ENCODE measurements at regions not wholly inside any gene's neighbourhood (a gene's known extent, or its start where the extent isn't known, plus 50 kb on each side); places are given as distances from the start of the nearest gene placed in this dataset.
A peak's percentile ranks its signal among the peaks of the same experiment; 100 is the strongest.

DNA sequence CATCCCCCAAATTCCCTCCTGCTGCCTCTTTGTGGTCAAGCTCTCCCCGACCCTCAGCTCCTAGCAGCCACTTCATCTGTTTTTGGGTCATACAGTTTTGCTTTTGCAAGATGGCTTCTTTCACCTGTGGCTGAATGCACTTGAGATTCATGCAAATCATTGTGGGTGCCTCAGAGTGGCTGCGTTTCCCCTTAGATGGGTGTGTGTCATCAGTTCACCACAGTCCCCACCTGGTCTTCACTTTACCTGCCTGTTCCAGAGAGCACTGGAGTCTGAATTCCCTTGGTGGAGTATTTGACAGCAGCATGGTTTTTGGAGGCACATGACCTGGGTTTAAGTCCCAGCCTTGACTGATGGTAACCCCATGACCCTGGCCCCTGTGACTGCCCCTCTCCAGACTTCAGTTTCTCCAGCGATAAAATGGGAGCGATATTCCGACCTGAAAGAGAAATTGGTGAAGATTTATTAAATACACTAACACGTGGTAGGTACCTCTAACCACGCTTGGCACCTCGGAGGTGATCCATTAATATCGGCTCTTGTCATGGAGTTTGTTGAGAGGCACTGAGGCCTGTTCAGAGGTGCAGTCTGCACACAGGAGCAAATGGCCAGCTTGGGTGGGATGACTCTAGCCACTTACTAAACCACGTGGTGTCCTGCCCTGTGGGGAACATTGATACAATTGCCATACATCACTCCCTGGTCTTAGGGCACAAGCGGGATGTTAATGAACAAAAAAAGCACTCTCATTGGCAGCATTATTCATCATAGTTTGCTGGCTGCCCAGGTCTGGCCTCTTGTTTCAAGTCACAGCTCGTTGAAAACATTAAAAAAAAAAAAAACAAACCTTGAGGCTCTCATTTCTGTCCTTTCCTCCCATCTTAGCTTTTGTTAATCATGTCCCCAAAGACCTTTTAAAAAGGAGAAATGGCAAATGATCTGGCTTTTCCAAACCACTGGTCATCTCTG is 167.2 kb upstream of the KCNG1 start:
- Histone ChIP-seq H3K4me3 (no peak overlapping the region), H3K4me1 (no peaks in the 10 kb centered on the region), H3K9ac (no peak overlapping the region), H3F3A (ENCODE audit: low read depth) (no peaks in the 10 kb centered on the region), H2AFZ (replicated peaks) (no peak overlapping the region), H3K36me3 (no peaks in the 10 kb centered on the region), H4K20me1 (ENCODE audit: low read depth) (no peaks in the 10 kb centered on the region), H3K4me2 (no peak overlapping the region), H3K9me3 (ENCODE audit: low read depth) (no peaks in the 10 kb centered on the region), H3K79me2 (ENCODE audit: low read depth) (no peaks in the 10 kb centered on the region), H3K27ac (no peak overlapping the region), H3K27me3 (no peaks in the 10 kb centered on the region)
- Mint-ChIP-seq H3K4me1 (peaks cover 29% of the 10 kb centered on the region), H3K9me3 (no peaks in the 10 kb centered on the region), H3K27me3 (ENCODE audit: insufficient read depth, low read depth) (peaks cover 12% of the 10 kb centered on the region), H3K4me3 (no peak overlapping the region), H3K27ac (peak overlapping the region; percentile 62), H3K36me3 (no peaks in the 10 kb centered on the region)
- DNase-seq (ENCODE audit: low spot score) = no peak
- TF ChIP-seq, protein P1, sequence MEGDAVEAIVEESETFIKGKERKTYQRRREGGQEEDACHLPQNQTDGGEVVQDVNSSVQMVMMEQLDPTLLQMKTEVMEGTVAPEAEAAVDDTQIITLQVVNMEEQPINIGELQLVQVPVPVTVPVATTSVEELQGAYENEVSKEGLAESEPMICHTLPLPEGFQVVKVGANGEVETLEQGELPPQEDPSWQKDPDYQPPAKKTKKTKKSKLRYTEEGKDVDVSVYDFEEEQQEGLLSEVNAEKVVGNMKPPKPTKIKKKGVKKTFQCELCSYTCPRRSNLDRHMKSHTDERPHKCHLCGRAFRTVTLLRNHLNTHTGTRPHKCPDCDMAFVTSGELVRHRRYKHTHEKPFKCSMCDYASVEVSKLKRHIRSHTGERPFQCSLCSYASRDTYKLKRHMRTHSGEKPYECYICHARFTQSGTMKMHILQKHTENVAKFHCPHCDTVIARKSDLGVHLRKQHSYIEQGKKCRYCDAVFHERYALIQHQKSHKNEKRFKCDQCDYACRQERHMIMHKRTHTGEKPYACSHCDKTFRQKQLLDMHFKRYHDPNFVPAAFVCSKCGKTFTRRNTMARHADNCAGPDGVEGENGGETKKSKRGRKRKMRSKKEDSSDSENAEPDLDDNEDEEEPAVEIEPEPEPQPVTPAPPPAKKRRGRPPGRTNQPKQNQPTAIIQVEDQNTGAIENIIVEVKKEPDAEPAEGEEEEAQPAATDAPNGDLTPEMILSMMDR (IDR thresholded peaks at IDR 0.05) = no peak
- TF ChIP-seq EZH2 (IDR thresholded peaks at IDR 0.05) = no peak
- TF ChIP-seq EZH2phosphoT487 (IDR thresholded peaks at IDR 0.05) = no peak

DNA sequence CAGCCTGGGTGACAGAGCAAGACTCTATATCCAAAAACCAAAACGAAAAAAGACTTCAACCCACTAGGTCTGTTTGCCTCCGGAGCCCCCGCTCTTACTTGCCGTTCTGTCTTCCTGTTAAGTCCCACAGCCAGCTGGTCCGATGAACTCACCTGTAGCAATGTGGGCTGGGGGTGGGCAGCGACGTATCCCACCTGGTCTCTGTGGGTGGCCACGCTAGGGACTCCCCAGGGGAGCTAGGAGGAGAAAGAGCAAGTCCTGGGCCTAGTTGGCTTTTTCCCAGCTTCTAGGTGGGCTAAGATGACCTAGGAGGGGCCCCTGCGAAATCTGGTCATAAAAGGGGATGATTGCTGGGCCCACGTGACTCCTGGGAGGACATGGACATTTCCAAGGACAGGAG is 166.0 kb upstream of the KCNG1 start:
- H3K4me3 Mint-ChIP-seq = no peak overlapping the region
- no peaks in the 10 kb centered on the region for H3K79me2 ChIP-seq (ENCODE audit: low read depth)
- H3K9ac ChIP-seq = no peak overlapping the region
- peaks cover 10% of the 10 kb centered on the region for H3K27me3 Mint-ChIP-seq (ENCODE audit: insufficient read depth, low read depth)
- H2AFZ ChIP-seq (replicated peaks) = no peak overlapping the region
- no peak overlapping the region for H3K4me2 ChIP-seq
- no peak overlapping the region for H3K4me3 ChIP-seq
- no peak for DNase-seq (ENCODE audit: low spot score)
- H3K9me3 ChIP-seq (ENCODE audit: low read depth) = no peaks in the 10 kb centered on the region
- no peaks in the 10 kb centered on the region for H3K9me3 Mint-ChIP-seq
- peaks cover 36% of the 10 kb centered on the region for H3K4me1 Mint-ChIP-seq
- no peak overlapping the region for H3K27ac ChIP-seq
- no peaks in the 10 kb centered on the region for H3K4me1 ChIP-seq
- H3K36me3 ChIP-seq = no peaks in the 10 kb centered on the region
- no peak overlapping the region for H3K27ac Mint-ChIP-seq
- no peaks in the 10 kb centered on the region for H4K20me1 ChIP-seq (ENCODE audit: low read depth)
- H3K36me3 Mint-ChIP-seq = no peaks in the 10 kb centered on the region
- H3F3A ChIP-seq (ENCODE audit: low read depth) = no peaks in the 10 kb centered on the region
- H3K27me3 ChIP-seq = no peaks in the 10 kb centered on the region
- no peak for TF ChIP-seq EZH2phosphoT487 (IDR thresholded peaks at IDR 0.05)
- TF ChIP-seq EZH2 (IDR thresholded peaks at IDR 0.05) = no peak
- TF ChIP-seq, protein P1 (IDR thresholded peaks at IDR 0.05) = no peak

DNA sequence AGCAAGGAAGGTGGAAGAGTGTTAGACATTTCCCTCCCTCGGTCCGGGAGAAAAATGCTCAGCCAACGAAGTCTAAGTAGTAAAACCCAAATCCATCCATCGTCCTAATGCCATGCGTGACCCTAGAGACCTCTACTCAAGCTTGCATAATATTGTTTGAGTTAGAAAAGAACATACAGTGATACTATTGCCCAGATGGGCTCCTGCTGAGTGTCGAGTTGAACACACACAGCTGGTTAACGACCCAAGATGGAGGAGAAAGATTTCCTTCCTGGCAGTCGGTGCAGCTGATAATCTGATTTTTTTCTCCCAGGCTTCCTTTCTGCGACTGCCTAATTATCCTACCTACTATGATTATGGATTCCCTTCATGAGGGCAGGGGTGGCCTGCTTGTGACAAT is 164.4 kb upstream of the KCNG1 start:
- no peaks in the 10 kb centered on the region for H3F3A ChIP-seq (ENCODE audit: low read depth)
- H4K20me1 ChIP-seq (ENCODE audit: low read depth) = no peaks in the 10 kb centered on the region
- no peaks in the 10 kb centered on the region for H3K9me3 Mint-ChIP-seq
- no peak for DNase-seq (ENCODE audit: low spot score)
- no peak overlapping the region for H3K27ac ChIP-seq
- TF ChIP-seq EZH2phosphoT487 (IDR thresholded peaks at IDR 0.05) = no peak
- TF ChIP-seq, protein P1 (IDR thresholded peaks at IDR 0.05) = no peak
- no peak for TF ChIP-seq EZH2 (IDR thresholded peaks at IDR 0.05)
- H2AFZ ChIP-seq (replicated peaks) = no peak overlapping the region
- H3K27me3 ChIP-seq = no peaks in the 10 kb centered on the region
- no peak overlapping the region for H3K9ac ChIP-seq
- H3K36me3 Mint-ChIP-seq = no peaks in the 10 kb centered on the region
- H3K36me3 ChIP-seq = no peaks in the 10 kb centered on the region
- H3K79me2 ChIP-seq (ENCODE audit: low read depth) = no peaks in the 10 kb centered on the region
- H3K4me1 ChIP-seq = no peaks in the 10 kb centered on the region
- peak overlapping the region; percentile 76 for H3K27ac Mint-ChIP-seq
- H3K27me3 Mint-ChIP-seq (ENCODE audit: insufficient read depth, low read depth) = peaks cover 10% of the 10 kb centered on the region
- H3K9me3 ChIP-seq (ENCODE audit: low read depth) = no peaks in the 10 kb centered on the region
- H3K4me2 ChIP-seq = no peak overlapping the region
- H3K4me3 Mint-ChIP-seq = no peak overlapping the region
- no peak overlapping the region for H3K4me3 ChIP-seq
- H3K4me1 Mint-ChIP-seq = peaks cover 50% of the 10 kb centered on the region
